NB4 (cell line): ENCODE measurements at regions not wholly inside any gene's neighbourhood (a gene's known extent, or its start where the extent isn't known, plus 50 kb on each side); places are given as distances from the start of the nearest gene placed in this dataset.

ENCODE experiments used
- CTCF ChIP-seq: IDR thresholded peaks from one replicate; pipeline ENCODE4 v1.5.1; 2012; ENCODE audit warnings: low read depth, low read length
- POLR2A ChIP-seq: IDR thresholded peaks from 2 replicates; pipeline ENCODE4 v1.6.1; 2011; ENCODE audit warnings: mild to moderate bottlenecking; ENCODE audit not compliant: insufficient read length; ENCODE audit errors: extremely low read depth

DNA sequence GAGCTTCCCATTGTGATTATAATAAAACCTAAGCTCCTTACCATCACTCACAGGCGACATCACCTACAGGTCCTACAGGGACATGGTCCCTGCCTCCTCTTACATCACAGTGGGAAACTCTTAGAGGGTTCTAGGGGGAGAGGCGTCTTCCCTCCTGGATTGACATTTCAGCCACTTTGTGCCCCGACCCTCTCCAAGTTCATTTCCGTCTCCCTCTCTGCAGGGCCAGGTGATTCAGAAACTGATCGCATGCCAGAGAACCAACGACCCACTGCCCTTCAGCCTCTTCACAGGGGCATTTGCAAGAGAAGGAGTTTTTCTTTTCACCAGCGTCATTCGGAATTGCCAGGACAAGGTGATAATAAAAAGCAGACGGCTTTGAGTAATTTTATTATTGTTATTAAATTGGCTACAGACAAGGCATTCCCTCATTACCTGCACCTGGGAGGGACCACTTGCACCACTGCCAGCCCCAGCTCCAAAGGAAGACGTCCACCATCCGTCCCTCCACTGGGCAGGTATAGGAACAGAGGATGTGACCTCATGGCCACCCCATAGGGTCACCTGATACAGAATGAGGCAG is 85.8 kb upstream of the CUX1 start:
- TF ChIP-seq CTCF (no peak), POLR2A (no peak)
